Fibroblast of villous mesenchyme (primary cell): ENCODE measurements at regions not wholly inside any gene's neighbourhood (a gene's known extent, or its start where the extent isn't known, plus 50 kb on each side); places are given as distances from the start of the nearest gene placed in this dataset.

Experiments used
- DNase-seq: peaks from one replicate; pipeline ENCODE4 v3.0.0-alpha.2; 2010; ENCODE audit warnings: low read depth
- H3K4me3 ChIP-seq: 2 replicates; pipeline ENCODE4 v1.5.1; 2011; ENCODE audit warnings: low read depth, mild to moderate bottlenecking, low read length
- TF ChIP-seq, protein P1 (sequence below): IDR thresholded peaks from 2 replicates; pipeline ENCODE4 v1.5.1; 2012; ENCODE audit warnings: low read depth, mild to moderate bottlenecking, low read length; ENCODE audit not compliant: insufficient read depth

DNA sequence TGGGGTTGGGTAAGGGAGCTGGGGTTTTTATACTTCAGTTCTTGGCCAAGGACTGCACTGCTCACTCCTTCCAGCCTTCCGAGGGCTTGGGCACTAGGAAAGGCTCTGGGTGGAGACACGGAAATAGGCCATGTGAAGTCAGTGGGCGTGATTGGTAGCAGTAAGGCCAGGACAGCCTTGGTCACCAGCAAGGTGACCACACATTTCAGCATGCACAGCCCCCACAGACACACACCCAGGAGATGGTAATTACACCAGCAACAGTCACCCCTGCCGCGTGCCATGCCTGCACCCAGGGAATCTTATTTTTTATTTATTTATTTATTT, 252.5 kb downstream of the SEC14L1 start:
- H3K4me3 ChIP-seq = no peak overlapping the region
- DNase-seq = no peak
- TF ChIP-seq, protein P1, sequence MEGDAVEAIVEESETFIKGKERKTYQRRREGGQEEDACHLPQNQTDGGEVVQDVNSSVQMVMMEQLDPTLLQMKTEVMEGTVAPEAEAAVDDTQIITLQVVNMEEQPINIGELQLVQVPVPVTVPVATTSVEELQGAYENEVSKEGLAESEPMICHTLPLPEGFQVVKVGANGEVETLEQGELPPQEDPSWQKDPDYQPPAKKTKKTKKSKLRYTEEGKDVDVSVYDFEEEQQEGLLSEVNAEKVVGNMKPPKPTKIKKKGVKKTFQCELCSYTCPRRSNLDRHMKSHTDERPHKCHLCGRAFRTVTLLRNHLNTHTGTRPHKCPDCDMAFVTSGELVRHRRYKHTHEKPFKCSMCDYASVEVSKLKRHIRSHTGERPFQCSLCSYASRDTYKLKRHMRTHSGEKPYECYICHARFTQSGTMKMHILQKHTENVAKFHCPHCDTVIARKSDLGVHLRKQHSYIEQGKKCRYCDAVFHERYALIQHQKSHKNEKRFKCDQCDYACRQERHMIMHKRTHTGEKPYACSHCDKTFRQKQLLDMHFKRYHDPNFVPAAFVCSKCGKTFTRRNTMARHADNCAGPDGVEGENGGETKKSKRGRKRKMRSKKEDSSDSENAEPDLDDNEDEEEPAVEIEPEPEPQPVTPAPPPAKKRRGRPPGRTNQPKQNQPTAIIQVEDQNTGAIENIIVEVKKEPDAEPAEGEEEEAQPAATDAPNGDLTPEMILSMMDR = no peak

DNA sequence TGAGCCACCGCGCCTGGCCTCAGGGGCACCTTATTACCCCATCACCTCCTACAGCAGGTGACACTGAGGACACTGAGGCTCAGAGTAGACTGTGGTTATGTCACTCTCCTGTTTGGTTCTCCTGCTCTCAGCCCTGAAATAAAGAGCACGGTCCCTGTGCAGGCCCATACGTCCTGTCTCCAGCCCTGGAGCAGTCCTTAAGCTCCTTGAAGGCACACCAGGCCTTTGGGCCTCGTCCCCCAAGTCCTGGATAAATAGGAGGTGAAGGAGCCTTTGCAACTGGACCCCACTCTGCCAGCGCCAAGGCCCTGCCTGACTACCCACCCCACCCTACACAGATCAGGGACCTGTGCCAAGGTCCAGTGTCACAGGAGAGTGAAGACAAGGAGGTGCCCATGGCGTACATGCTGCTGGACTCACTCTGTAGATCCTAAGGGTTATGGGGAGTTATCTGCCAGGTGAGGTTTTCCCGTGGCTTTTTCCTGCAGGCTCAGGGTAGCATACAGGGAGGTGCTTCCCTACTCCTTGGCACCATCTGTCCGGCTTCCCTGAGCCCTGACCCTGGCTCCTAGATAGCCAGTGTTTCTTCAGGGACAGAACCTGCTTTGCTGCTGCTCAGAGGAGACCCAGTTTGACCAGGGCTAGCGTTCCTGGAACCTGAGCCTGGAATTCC, 253.2 kb downstream of the SEC14L1 start:
- TF ChIP-seq, protein P1 = no peak
- no peak for DNase-seq
- H3K4me3 ChIP-seq = no peak overlapping the region

DNA sequence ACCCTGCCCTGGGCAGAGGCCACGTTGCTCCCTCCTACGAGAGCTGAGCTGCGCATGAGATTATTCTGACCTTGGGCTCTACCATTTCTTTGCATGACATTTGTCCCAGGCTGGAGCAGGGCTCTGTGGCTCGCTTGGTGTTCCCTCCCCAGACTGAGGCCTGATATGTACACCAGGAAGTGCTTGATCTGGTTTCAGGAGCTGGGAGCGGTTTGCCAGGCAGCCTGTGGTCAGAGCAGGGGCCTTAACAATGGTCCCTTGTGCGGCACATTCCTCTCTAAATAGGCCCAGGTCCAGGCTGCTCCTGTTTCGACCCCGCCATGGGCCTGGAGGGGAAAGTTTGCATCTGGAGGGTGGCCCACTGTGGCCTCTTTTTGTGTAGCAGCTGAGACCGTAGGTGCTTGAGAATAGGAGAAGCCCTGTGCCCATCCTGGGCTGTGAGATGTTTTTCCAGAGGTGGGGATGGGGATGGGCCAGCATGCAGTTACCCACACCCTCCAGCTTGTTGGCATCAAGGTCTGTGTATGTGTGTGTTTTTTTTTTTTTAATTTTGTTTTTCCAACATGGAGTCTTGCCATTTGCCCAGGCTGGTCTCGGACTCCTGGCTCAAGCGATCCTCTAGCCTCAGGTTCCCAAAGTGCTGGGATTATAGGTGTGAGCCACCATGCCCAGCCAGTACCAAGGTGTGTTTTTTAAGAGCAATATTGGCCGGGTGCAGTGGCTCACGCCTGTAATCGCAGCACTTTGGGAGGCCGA, 253.9 kb downstream of the SEC14L1 start:
- TF ChIP-seq, protein P1 = no peak
- DNase-seq = no peak

DNA sequence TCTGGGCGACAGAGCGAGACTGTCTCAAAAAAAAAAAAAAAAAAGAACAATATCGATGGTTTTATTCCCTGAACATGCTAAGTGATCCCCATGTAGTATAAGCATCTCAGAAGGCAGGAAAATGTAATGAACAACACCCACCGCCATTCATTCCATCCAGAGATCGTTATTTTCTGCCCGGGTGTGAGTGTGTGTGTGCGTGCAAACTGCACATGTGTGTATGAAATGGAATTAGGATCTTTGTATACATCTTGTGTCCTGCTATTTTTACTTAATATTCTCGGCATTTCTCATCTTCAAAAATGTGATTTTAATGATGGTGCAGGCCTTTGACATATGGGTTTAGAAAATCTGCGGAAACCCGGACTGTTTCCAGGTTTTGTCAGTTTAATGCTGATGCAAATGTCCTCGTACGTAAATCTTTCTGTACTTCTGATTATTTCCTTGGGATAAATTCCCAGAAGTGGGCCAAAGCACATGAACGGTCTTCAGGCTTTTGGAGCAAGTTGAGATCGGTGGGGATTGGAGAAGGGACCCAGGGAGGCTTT, 254.8 kb downstream of the SEC14L1 start:
- no peak for DNase-seq
- TF ChIP-seq, protein P1 = no peak
- no peak overlapping the region for H3K4me3 ChIP-seq

More for the DNA sequence above, 253.9 kb downstream of the SEC14L1 start:
- no peak overlapping the region for H3K4me3 ChIP-seq

DNA sequence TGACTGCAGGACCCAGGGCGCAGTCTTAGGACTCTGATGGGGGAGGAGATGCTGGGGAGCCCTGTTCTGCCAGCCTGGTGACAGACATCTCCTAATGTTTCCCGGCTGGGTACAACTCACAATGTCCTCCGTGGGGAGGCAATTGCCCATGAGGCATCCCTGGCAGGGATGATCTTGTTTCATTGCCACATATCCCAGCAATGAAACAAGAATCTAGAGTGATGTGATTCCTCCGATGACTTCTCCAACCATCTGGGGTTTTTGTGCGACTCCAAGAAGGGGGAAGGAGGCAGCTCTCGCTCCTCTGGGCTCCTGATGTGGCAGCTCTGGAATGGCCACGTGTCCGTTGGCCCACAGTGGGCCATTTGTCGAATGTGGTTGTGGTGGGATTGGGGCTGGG, 255.8 kb downstream of the SEC14L1 start:
- no peak overlapping the region for H3K4me3 ChIP-seq
- TF ChIP-seq, protein P1 = no peak
- DNase-seq = no peak

DNA sequence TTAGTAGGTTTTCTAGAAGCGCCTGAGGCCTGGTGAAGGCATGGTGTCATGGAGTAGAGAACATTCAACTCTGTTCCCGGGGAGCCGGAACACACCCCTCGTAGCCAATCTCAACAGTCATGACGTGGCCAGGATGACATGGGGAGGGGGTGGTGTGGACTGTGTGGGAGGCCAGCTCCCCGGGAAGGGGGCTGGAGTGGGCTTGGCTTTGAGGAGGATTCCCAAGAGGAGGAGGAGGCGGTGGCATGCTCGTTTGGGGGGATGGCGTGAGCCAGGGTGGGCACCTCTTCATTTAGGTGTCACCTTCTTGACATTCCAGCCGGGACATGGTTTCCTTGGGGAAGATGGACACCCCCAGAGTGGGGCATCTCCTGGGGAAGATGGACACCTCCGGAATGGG, 257.5 kb downstream of the SEC14L1 start:
- DNase-seq = no peak

More for the DNA sequence above, 257.5 kb downstream of the SEC14L1 start:
- TF ChIP-seq, protein P1 = no peak
- no peak overlapping the region for H3K4me3 ChIP-seq
